Astrocyte (in vitro differentiated cells and primary cell): ENCODE measurements at regions not wholly inside any gene's neighbourhood (a gene's known extent, or its start where the extent isn't known, plus 50 kb on each side); places are given as distances from the start of the nearest gene placed in this dataset.

Experiments used
- EZH2 ChIP-seq: IDR thresholded peaks from 2 replicates; pipeline ENCODE4 v1.6.1; 2012; ENCODE audit warnings: mild to moderate bottlenecking, low read length, inconsistent platforms; ENCODE audit not compliant: insufficient read depth
- TF ChIP-seq, protein P1 (sequence below): IDR thresholded peaks from 2 replicates; pipeline ENCODE4 v1.5.1; 2011; ENCODE audit warnings: low read depth, mild to moderate bottlenecking, inconsistent platforms, low read length, moderate library complexity; ENCODE audit not compliant: insufficient read depth

GRCh38 chr6:19158586-19158985, 678.6 kb upstream of the ID4 start:
- no peak for TF ChIP-seq EZH2
- TF ChIP-seq, protein P1, sequence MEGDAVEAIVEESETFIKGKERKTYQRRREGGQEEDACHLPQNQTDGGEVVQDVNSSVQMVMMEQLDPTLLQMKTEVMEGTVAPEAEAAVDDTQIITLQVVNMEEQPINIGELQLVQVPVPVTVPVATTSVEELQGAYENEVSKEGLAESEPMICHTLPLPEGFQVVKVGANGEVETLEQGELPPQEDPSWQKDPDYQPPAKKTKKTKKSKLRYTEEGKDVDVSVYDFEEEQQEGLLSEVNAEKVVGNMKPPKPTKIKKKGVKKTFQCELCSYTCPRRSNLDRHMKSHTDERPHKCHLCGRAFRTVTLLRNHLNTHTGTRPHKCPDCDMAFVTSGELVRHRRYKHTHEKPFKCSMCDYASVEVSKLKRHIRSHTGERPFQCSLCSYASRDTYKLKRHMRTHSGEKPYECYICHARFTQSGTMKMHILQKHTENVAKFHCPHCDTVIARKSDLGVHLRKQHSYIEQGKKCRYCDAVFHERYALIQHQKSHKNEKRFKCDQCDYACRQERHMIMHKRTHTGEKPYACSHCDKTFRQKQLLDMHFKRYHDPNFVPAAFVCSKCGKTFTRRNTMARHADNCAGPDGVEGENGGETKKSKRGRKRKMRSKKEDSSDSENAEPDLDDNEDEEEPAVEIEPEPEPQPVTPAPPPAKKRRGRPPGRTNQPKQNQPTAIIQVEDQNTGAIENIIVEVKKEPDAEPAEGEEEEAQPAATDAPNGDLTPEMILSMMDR: no peak
